PC-3 (cell line): ENCODE measurements at regions not wholly inside any gene's neighbourhood (a gene's known extent, or its start where the extent isn't known, plus 50 kb on each side); places are given as distances from the start of the nearest gene placed in this dataset.
A peak's percentile ranks its signal among the peaks of the same experiment; 100 is the strongest.

Experiments
- ATAC-seq: fragments of 200-7000 bp; cut with Tn5 transposase; 2 replicates; pipeline ENCODE4 v1.9.1; 2020; ENCODE audit warnings: mild to moderate bottlenecking, moderate library complexity
- BruUV-seq: library from RNA; stranded (reverse); fragments of 400-500 nt; replicated peaks from 2 replicates; lab custom pipeline; 2021; lab: Mats Ljungman, UMichigan
- CTCF ChIA-PET: fragments of 300-600 bp; sonication (Branson Sonifier 250); formaldehyde crosslinking; loops from one replicate; lab custom pipeline; 2022; ENCODE audit warnings: antibody characterized with exemption; lab: Charles Lee
- POLR2A ChIA-PET: fragments of 300-600 bp; sonication (Branson Sonifier 250); formaldehyde crosslinking; loops from one replicate; lab custom pipeline; 2022; ENCODE audit warnings: antibody characterized with exemption; ENCODE audit not compliant: unreplicated experiment; lab: Charles Lee
- DNase-seq: peaks from one replicate; pipeline ENCODE4 v3.0.0-alpha.2; 2015
- H2AFZ ChIP-seq: fragments of 300-600 bp; sonication (generic); 2 replicates; pipeline ENCODE4 v1.6.0; 2016; ENCODE audit warnings: antibody characterized with exemption, low read length
- H3F3A ChIP-seq: fragments of 300-600 bp; sonication (generic); one replicate; pipeline ENCODE4 v1.6.0; 2017; ENCODE audit warnings: antibody characterized with exemption, low read length, control low read depth, mild to moderate bottlenecking; ENCODE audit not compliant: unreplicated experiment
- H3K27ac ChIP-seq: fragments of 300-600 bp; sonication (generic); 2 replicates; pipeline ENCODE4 v1.5.1; 2016; ENCODE audit warnings: mild to moderate bottlenecking, low read length
- H3K27me3 ChIP-seq: fragments of 300-600 bp; sonication (generic); 2 replicates; pipeline ENCODE4 v1.6.1; 2016; ENCODE audit warnings: low read length, mixed read lengths
- H3K36me3 ChIP-seq: fragments of 300-600 bp; sonication (generic); 2 replicates; pipeline ENCODE4 v1.6.1; 2016; ENCODE audit warnings: low read depth, mixed run types, low read length, mixed read lengths
- H3K4me1 ChIP-seq: fragments of 300-600 bp; sonication (generic); 2 replicates; pipeline ENCODE4 v1.5.1; 2016; ENCODE audit warnings: low read length; ENCODE audit not compliant: insufficient read depth
- H3K4me2 ChIP-seq: fragments of 300-600 bp; sonication (generic); 2 replicates; pipeline ENCODE4 v1.6.0; 2016; ENCODE audit warnings: low read length
- H3K4me3 ChIP-seq: fragments of 300-600 bp; sonication (generic); 2 replicates; pipeline ENCODE4 v1.5.1; 2016; ENCODE audit warnings: mild to moderate bottlenecking, low read length, mixed read lengths
- H3K79me2 ChIP-seq: fragments of 300-600 bp; sonication (generic); 2 replicates; pipeline ENCODE4 v1.6.1; 2017; ENCODE audit warnings: low read length, mixed read lengths
- H3K9ac ChIP-seq: fragments of 300-600 bp; sonication (generic); 2 replicates; pipeline ENCODE4 v1.6.0; 2016; ENCODE audit warnings: mild to moderate bottlenecking, low read length
- H3K9me2 ChIP-seq: fragments of 300-600 bp; sonication (generic); replicated peaks from 2 replicates; pipeline ENCODE4 v1.6.1; 2016; ENCODE audit warnings: mixed run types, low read length, mixed read lengths
- H3K9me3 ChIP-seq: fragments of 300-600 bp; sonication (generic); 2 replicates; pipeline ENCODE4 v1.6.1; 2016; ENCODE audit warnings: low read length, mixed read lengths
- H4K20me1 ChIP-seq: fragments of 300-600 bp; sonication (generic); 2 replicates; pipeline ENCODE4 v1.6.1; 2016; ENCODE audit warnings: low read length, mixed read lengths
- EZH2 ChIP-seq: fragments of 300-600 bp; sonication (generic); IDR thresholded peaks from one replicate; pipeline ENCODE4 v1.6.1; 2017; ENCODE audit warnings: antibody characterized with exemption, mild to moderate bottlenecking, low read length; ENCODE audit not compliant: unreplicated experiment
- EZH2phosphoT487 ChIP-seq: fragments of 300-600 bp; sonication (generic); IDR thresholded peaks from 2 replicates; pipeline ENCODE4 v1.6.1; 2018; ENCODE audit warnings: mild to moderate bottlenecking, antibody characterized with exemption, low read length, borderline replicate concordance
- intact Hi-C: fragments of 100-400 bp; cut with micrococcal nuclease; formaldehyde crosslinking; loops from 2 replicates; pipeline ENCODE4 v1.9.0; 2023
- TF ChIP-seq, protein P1 (sequence below): fragments of 300-600 bp; sonication (generic); conservative IDR thresholded peaks from 2 replicates; pipeline ENCODE4 v1.5.1; 2017; ENCODE audit warnings: antibody characterized with exemption, low read depth, mild to moderate bottlenecking, low read length

DNA sequence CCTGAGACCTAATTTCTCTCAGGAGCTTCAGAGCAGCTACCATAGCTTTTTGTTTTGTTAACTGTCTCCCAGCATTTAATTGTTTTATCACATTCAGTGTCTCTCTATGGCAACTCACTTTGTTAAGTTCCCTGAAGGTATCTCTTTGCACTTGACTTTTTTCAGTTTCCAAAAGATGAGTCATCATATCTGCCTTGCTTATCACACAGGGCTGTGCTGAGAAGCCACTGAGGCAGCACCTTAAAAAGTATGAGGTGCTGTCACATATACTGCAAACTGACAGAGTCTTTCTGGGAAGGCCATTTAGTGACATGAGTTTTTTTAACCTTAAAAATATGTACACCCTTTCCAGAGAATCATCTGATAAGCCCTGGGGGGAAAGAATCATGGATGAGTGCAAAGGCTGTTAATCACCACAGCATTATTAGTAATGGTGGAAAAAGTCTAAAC lies 56.8 kb downstream of the PPP1R3C start:
- Histone ChIP-seq H3K4me1 (peaks cover 8% of the 10 kb centered on the region; the same call in 1 of the 2 replicates), H3K4me2 (no peak overlapping the region), H3K79me2 (no peaks in the 10 kb centered on the region), H4K20me1 (no peaks in the 10 kb centered on the region), H3K9me2 (no peaks in the 10 kb centered on the region), H3K27ac (no peak overlapping the region), H3F3A (no peaks in the 10 kb centered on the region), H3K9me3 (no peaks in the 10 kb centered on the region), H3K4me3 (no peak overlapping the region), H3K36me3 (no peaks in the 10 kb centered on the region), H3K9ac (no peak overlapping the region), H2AFZ (no peak overlapping the region), H3K27me3 (no peaks in the 10 kb centered on the region)
- DNase-seq (peak; percentile 32), ATAC-seq (no peak)
- CTCF ChIA-PET: no interaction called here
- intact Hi-C loops: no loop called here
- no TSS peak for BruUV-seq
- TF ChIP-seq EZH2phosphoT487 (no peak), EZH2 (no peak)
- TF ChIP-seq, protein P1, sequence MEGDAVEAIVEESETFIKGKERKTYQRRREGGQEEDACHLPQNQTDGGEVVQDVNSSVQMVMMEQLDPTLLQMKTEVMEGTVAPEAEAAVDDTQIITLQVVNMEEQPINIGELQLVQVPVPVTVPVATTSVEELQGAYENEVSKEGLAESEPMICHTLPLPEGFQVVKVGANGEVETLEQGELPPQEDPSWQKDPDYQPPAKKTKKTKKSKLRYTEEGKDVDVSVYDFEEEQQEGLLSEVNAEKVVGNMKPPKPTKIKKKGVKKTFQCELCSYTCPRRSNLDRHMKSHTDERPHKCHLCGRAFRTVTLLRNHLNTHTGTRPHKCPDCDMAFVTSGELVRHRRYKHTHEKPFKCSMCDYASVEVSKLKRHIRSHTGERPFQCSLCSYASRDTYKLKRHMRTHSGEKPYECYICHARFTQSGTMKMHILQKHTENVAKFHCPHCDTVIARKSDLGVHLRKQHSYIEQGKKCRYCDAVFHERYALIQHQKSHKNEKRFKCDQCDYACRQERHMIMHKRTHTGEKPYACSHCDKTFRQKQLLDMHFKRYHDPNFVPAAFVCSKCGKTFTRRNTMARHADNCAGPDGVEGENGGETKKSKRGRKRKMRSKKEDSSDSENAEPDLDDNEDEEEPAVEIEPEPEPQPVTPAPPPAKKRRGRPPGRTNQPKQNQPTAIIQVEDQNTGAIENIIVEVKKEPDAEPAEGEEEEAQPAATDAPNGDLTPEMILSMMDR: no peak
- POLR2A ChIA-PET: no interaction called here

DNA sequence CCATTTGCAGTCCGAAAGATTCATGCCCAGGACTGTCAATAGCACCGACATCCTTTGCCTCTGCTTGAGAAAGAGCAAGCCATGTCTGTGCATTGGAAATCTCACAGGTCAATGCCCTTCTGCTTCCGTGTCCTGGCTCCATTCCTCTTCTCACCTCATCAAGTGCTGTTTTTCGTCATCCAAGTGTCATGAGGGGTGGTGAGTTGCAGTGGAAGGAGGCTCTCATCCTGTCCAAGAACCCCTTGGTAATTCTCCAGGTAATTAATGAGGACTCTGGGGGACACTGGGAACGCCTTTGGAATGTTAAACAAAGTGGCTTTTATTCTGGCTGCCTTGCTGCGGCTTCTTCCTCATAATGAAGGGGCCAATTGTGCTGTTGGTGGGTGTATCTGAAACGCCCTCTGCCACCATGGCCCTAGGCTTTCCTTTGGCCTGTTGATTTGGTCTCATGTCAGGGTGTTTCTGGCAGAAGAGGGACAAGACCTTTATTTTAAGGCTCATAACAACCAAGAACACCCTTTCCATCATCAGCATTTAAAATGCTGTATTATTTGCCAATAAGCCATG lies 57.7 kb downstream of the PPP1R3C start:
- Histone ChIP-seq H3K27me3 (no peaks in the 10 kb centered on the region), H2AFZ (no peak overlapping the region), H3K4me1 (peaks cover 12% of the 10 kb centered on the region), H3K9ac (no peak overlapping the region), H3K4me2 (no peak overlapping the region), H3K27ac (no peak overlapping the region), H3K79me2 (no peaks in the 10 kb centered on the region), H3K4me3 (no peak overlapping the region), H3K36me3 (no peaks in the 10 kb centered on the region), H3F3A (no peaks in the 10 kb centered on the region), H3K9me3 (no peaks in the 10 kb centered on the region), H3K9me2 (no peaks in the 10 kb centered on the region), H4K20me1 (no peaks in the 10 kb centered on the region)
- ChIA-PET CTCF (no interaction called here), POLR2A (no interaction called here)
- no peak for TF ChIP-seq EZH2
- TF ChIP-seq, protein P1: no peak
- no peak for TF ChIP-seq EZH2phosphoT487
- no TSS peak for BruUV-seq
- DNase-seq (no peak), ATAC-seq (no peak)
- intact Hi-C loops: no loop called here

DNA sequence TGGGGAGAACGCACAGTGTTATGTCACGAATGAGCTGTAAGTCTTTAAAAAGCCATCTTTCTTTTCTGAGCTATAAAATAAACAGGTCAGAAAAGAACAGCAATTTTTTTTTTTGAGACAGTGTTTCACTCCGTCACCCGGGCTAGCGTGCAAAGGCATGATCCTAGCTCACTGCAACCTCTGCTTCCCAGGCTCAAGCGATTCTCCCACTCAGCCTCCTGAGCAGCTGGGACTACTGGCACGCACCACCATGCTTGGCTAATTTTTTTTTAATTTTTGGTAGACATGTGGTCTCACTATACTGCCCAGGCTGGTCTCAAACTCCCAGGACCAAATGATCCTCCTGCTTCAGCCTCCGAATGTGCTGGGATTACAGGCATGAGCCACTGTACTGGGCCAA lies 58.6 kb downstream of the PPP1R3C start:
- POLR2A ChIA-PET: no interaction called here
- no peaks in the 10 kb centered on the region for H4K20me1 ChIP-seq

More for the DNA sequence above, 58.6 kb downstream of the PPP1R3C start:
- Histone ChIP-seq H3K4me1 (peaks cover 21% of the 10 kb centered on the region), H3K27ac (no peak overlapping the region), H3K36me3 (no peaks in the 10 kb centered on the region), H3F3A (no peaks in the 10 kb centered on the region), H3K4me2 (no peak overlapping the region), H3K79me2 (no peaks in the 10 kb centered on the region), H2AFZ (no peak overlapping the region), H3K9ac (no peak overlapping the region), H3K9me3 (no peaks in the 10 kb centered on the region), H3K4me3 (no peak overlapping the region), H3K9me2 (no peaks in the 10 kb centered on the region), H3K27me3 (no peaks in the 10 kb centered on the region)
- CTCF ChIA-PET: no interaction called here
- BruUV-seq: no TSS peak
- TF ChIP-seq, protein P1: no peak
- no peak for TF ChIP-seq EZH2phosphoT487
- intact Hi-C loops: no loop called here
- ATAC-seq: no peak
- DNase-seq: no peak
